IMR-90 (cell line): ENCODE measurements at regions not wholly inside any gene's neighbourhood (a gene's known extent, or its start where the extent isn't known, plus 50 kb on each side); places are given as distances from the start of the nearest gene placed in this dataset.

Source experiments
- FOS ChIP-seq: fragments of 150-350 bp; IDR thresholded peaks from 2 replicates; pipeline ENCODE4 v1.6.1; 2016; ENCODE audit warnings: low read depth, low read length
- NFE2L2 ChIP-seq: fragments of 150-350 bp; IDR thresholded peaks from 2 replicates; pipeline ENCODE4 v1.6.1; 2016; ENCODE audit warnings: low read depth, mild to moderate bottlenecking, low read length
- RAD21 ChIP-seq: IDR thresholded peaks from 2 replicates; pipeline ENCODE4 v1.6.1; 2012; ENCODE audit warnings: low read length, improper control_type of control experiment
- TF ChIP-seq, protein P1 (sequence below): conservative IDR thresholded peaks from 2 replicates; pipeline ENCODE4 v1.5.1; 2012; ENCODE audit warnings: mild to moderate bottlenecking, low read depth, low read length, improper control_type of control experiment

- TF ChIP-seq NFE2L2 (no peak), FOS (no peak), RAD21 (no peak)
- TF ChIP-seq, protein P1, sequence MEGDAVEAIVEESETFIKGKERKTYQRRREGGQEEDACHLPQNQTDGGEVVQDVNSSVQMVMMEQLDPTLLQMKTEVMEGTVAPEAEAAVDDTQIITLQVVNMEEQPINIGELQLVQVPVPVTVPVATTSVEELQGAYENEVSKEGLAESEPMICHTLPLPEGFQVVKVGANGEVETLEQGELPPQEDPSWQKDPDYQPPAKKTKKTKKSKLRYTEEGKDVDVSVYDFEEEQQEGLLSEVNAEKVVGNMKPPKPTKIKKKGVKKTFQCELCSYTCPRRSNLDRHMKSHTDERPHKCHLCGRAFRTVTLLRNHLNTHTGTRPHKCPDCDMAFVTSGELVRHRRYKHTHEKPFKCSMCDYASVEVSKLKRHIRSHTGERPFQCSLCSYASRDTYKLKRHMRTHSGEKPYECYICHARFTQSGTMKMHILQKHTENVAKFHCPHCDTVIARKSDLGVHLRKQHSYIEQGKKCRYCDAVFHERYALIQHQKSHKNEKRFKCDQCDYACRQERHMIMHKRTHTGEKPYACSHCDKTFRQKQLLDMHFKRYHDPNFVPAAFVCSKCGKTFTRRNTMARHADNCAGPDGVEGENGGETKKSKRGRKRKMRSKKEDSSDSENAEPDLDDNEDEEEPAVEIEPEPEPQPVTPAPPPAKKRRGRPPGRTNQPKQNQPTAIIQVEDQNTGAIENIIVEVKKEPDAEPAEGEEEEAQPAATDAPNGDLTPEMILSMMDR, result no peak
Measured at GRCh38 chr6:14501914-14502313, 384.3 kb downstream of the CD83 start.
